IMR-90 (cell line): ENCODE measurements at regions not wholly inside any gene's neighbourhood (a gene's known extent, or its start where the extent isn't known, plus 50 kb on each side); places are given as distances from the start of the nearest gene placed in this dataset.

Experiments
- ATAC-seq: fragments of 200-7000 bp; cut with Tn5 transposase; 2 replicates; pipeline ENCODE4 v1.9.1; 2020; ENCODE audit warnings: low read depth, mild to moderate bottlenecking, moderate library complexity
- BruUV-seq: library from RNA; stranded (reverse); fragments of 400-500 nt; replicated peaks from 2 replicates; lab custom pipeline; 2021; lab: Mats Ljungman, UMichigan
- CTCF ChIA-PET: fragments of 300-600 bp; formaldehyde crosslinking; extraction: SDS; loops from one replicate; lab custom pipeline; 2021; ENCODE audit warnings: antibody characterized with exemption; lab: Yijun Ruan, JAX
- POLR2A ChIA-PET: fragments of 300-600 bp; sonication (Branson Sonifier 250); formaldehyde crosslinking; loops from one replicate; lab custom pipeline; 2022; ENCODE audit warnings: antibody characterized with exemption; ENCODE audit not compliant: unreplicated experiment; lab: Charles Lee
- DNase-seq: peaks from one replicate; pipeline ENCODE4 v3.0.0; 2013
- H2AFZ ChIP-seq: replicated peaks from 2 replicates; pipeline ENCODE3; 2013; ENCODE audit warnings: low read length, mild to moderate bottlenecking; ENCODE audit not compliant: poor library complexity
- H2AK5ac ChIP-seq: 2 replicates; pipeline ENCODE4 v1.6.1; 2013; ENCODE audit warnings: low read depth, low read length, inconsistent platforms
- H2AK9ac ChIP-seq: replicated peaks from 2 replicates; pipeline ENCODE3; 2013; ENCODE audit warnings: mild to moderate bottlenecking, low read depth, low read length, moderate library complexity; ENCODE audit not compliant: poor library complexity
- H2BK120ac ChIP-seq: 2 replicates; pipeline ENCODE4 v1.6.1; 2013; ENCODE audit warnings: low read depth, low read length, inconsistent platforms
- H2BK15ac ChIP-seq: 3 replicates; pipeline ENCODE4 v1.6.1; 2013; ENCODE audit warnings: low read depth, low read length, inconsistent platforms
- H2BK20ac ChIP-seq: 2 replicates; pipeline ENCODE4 v1.6.1; 2013; ENCODE audit warnings: low read depth, mild to moderate bottlenecking, inconsistent platforms, low read length, moderate library complexity
- H2BK5ac ChIP-seq: 2 replicates; pipeline ENCODE4 v1.6.1; 2013; ENCODE audit warnings: mild to moderate bottlenecking, low read depth, low read length, inconsistent platforms; ENCODE audit not compliant: poor library complexity, severe bottlenecking
- H3K14ac ChIP-seq: replicated peaks from 2 replicates; pipeline ENCODE4 v1.6.1; 2013; ENCODE audit warnings: low read depth, low read length, inconsistent platforms
- H3K18ac ChIP-seq: 2 replicates; pipeline ENCODE4 v1.6.1; 2013; ENCODE audit warnings: low read depth, low read length, control low read depth
- H3K23ac ChIP-seq: 2 replicates; pipeline ENCODE4 v1.6.1; 2013; ENCODE audit warnings: low read depth, low read length, inconsistent platforms
- H3K27ac ChIP-seq: 2 replicates; pipeline ENCODE4 v1.5.1; 2013; ENCODE audit warnings: mild to moderate bottlenecking, control low read depth, low read length; ENCODE audit not compliant: insufficient read depth
- H3K27me3 ChIP-seq: 2 replicates; pipeline ENCODE4 v1.6.1; 2013; ENCODE audit warnings: low read length; ENCODE audit not compliant: control insufficient read depth, insufficient read depth
- H3K36me3 ChIP-seq: 2 replicates; pipeline ENCODE4 v1.6.1; 2013; ENCODE audit warnings: low read length, mixed read lengths; ENCODE audit not compliant: control insufficient read depth, insufficient read depth
- H3K4ac ChIP-seq: 2 replicates; pipeline ENCODE4 v1.6.1; 2013; ENCODE audit warnings: low read depth, low read length, inconsistent platforms
- H3K4me1 ChIP-seq: 2 replicates; pipeline ENCODE4 v1.6.1; 2013; ENCODE audit warnings: low read length, mixed read lengths; ENCODE audit not compliant: control insufficient read depth, insufficient read depth
- H3K4me2 ChIP-seq: 2 replicates; pipeline ENCODE4 v1.6.1; 2013; ENCODE audit warnings: low read depth, mild to moderate bottlenecking, control low read depth, low read length, moderate library complexity
- H3K4me3 ChIP-seq: 2 replicates; pipeline ENCODE4 v1.5.1; 2013; ENCODE audit warnings: low read depth, mild to moderate bottlenecking, control low read depth, low read length, moderate library complexity; ENCODE audit not compliant: insufficient read depth
- H3K56ac ChIP-seq: 2 replicates; pipeline ENCODE4 v1.6.1; 2013; ENCODE audit warnings: low read length, inconsistent platforms; ENCODE audit not compliant: insufficient read depth; ENCODE audit errors: extremely low read depth
- H3K79me1 ChIP-seq, 2 experiments: 2 replicates each; pipeline ENCODE4 v1.6.1; 2013; ENCODE audit warnings: low read length in 2 of 2, inconsistent platforms in 1 of 2, low read depth in 1 of 2
- H3K9ac ChIP-seq: 2 replicates; pipeline ENCODE4 v1.6.1; 2013; ENCODE audit warnings: low read depth, low read length, control low read depth
- H3K9me1 ChIP-seq: 2 replicates; pipeline ENCODE4 v1.6.1; 2013; ENCODE audit warnings: low read length, inconsistent platforms; ENCODE audit not compliant: insufficient read depth
- H3K9me3 ChIP-seq: 2 replicates; pipeline ENCODE4 v1.6.1; 2013; ENCODE audit warnings: low read length; ENCODE audit not compliant: control insufficient read depth, insufficient read depth
- H4K20me1 ChIP-seq: 2 replicates; pipeline ENCODE4 v1.6.1; 2013; ENCODE audit warnings: low read length, inconsistent platforms; ENCODE audit not compliant: insufficient read depth
- H4K5ac ChIP-seq: 2 replicates; pipeline ENCODE4 v1.6.1; 2013; ENCODE audit warnings: mild to moderate bottlenecking, low read depth, low read length, control low read depth
- H4K8ac ChIP-seq, 2 experiments: 2 replicates each; pipeline ENCODE4 v1.6.1; 2013; ENCODE audit warnings: low read depth in 2 of 2, low read length in 2 of 2, control low read depth in 1 of 2, inconsistent platforms in 1 of 2
- H4K91ac ChIP-seq: 2 replicates; pipeline ENCODE4 v1.6.1; 2013; ENCODE audit warnings: low read depth, low read length, inconsistent platforms; ENCODE audit not compliant: insufficient read depth
- MAZ ChIP-seq: IDR thresholded peaks from 2 replicates; pipeline ENCODE4 v1.6.1; 2012; ENCODE audit warnings: low read depth, mild to moderate bottlenecking, low read length, improper control_type of control experiment, moderate library complexity, borderline replicate concordance
- NFE2L2 ChIP-seq: fragments of 150-350 bp; IDR thresholded peaks from 2 replicates; pipeline ENCODE4 v1.6.1; 2016; ENCODE audit warnings: low read depth, mild to moderate bottlenecking, low read length
- RCOR1 ChIP-seq: IDR thresholded peaks from 2 replicates; pipeline ENCODE4 v1.6.1; 2012; ENCODE audit warnings: mild to moderate bottlenecking, low read length, improper control_type of control experiment; ENCODE audit not compliant: insufficient replicate concordance
- WGBS, 2 experiments: methylation state at CpG; one replicate each; pipeline versions ENCODE4 v1.1.5 to v1.1.7; 2013; ENCODE audit warnings: missing lambda C conversion rate in 2 of 2; ENCODE audit not compliant: insufficient read length in 1 of 2; ENCODE audit errors: extremely low coverage in 2 of 2; 5-methylcytosine and 5-hydroxymethylcytosine counted together
- dilution Hi-C: fragments of 300-500 bp; cut with HindIII; formaldehyde crosslinking; loops from one replicate; pipeline ENCODE4 v1.14.3; 2018; ENCODE audit warnings: low sequenced_read_pairs; ENCODE audit not compliant: unreplicated experiment
- in situ Hi-C: fragments of 300-500 bp; cut with MboI; formaldehyde crosslinking; loops from 3 replicates; pipeline ENCODE4 v1.14.3; 2019; ENCODE audit warnings: low sequenced_read_pairs, inconsistent platforms, mixed read lengths
- intact Hi-C: fragments of 100-400 bp; cut with micrococcal nuclease; formaldehyde crosslinking; loops from 2 replicates; pipeline ENCODE4 v1.10.0; 2022

GRCh38 chr18:49692906-49693716, 120.2 kb downstream of the ACAA2 start:
- Histone ChIP-seq H3K9me1 (peaks cover 13% of the 10 kb centered on the region), H2BK120ac (no peak overlapping the region; the same call in 1 of the 2 replicates), H2AK5ac (0 out of 2 replicates have a peak overlapping the region, but pooled peaks have one; percentile 6), H3K18ac (no peak overlapping the region), H2AFZ (no peak overlapping the region), H3K4me3 (no peak overlapping the region), H3K9me3 (no peaks in the 10 kb centered on the region), H4K8ac (no peak overlapping the region), H3K4ac (no peak overlapping the region), H4K20me1 (peaks cover 4% of the 10 kb centered on the region; the same call in 1 of the 2 replicates), H2BK15ac (no peak overlapping the region), H3K4me1 (peaks cover 11% of the 10 kb centered on the region), H3K4me2 (no peak overlapping the region), H3K56ac (no peak overlapping the region), H3K14ac (no peak overlapping the region), H4K91ac (no peak overlapping the region), H3K27ac (no peak overlapping the region), H3K79me1 (no peaks in the 10 kb centered on the region), H4K5ac (no peak overlapping the region), H3K23ac (no peak overlapping the region), H2AK9ac (no peak overlapping the region), H2BK20ac (0 out of 2 replicates have a peak overlapping the region, but pooled peaks have one; percentile 45), H3K9ac (no peak overlapping the region), H2BK5ac (no peak overlapping the region), H3K27me3 (no peaks in the 10 kb centered on the region), H3K36me3 (no peaks in the 10 kb centered on the region)
- no peak for TF ChIP-seq NFE2L2
- TF ChIP-seq MAZ, result no peak
- no peak for TF ChIP-seq RCOR1
- WGBS, 2 experiments, result 69% methylated on average over 2 of the region's 10 CpGs; no CpG with 5 or more reads in 1 of the 2 experiments
- ATAC-seq (no peak), DNase-seq (peak; percentile 4)
- intact Hi-C loops, result loop anchor here (5.0 to 10.0 kb wide), 2 partner anchors 34 to 128 kb away; partner anchors contain the start of gene LIPG
- no TSS peak for BruUV-seq
- in situ Hi-C loops, result no loop called here
- POLR2A ChIA-PET, result no interaction called here
- CTCF ChIA-PET, result no interaction called here
- dilution Hi-C loops, result no loop called here
